GM19372 (cell line): ENCODE measurements at regions not wholly inside any gene's neighbourhood (a gene's known extent, or its start where the extent isn't known, plus 50 kb on each side); places are given as distances from the start of the nearest gene placed in this dataset.
"Not testable (repeated sequence)": the region's sequence is repeated elsewhere in the genome, so short reads cannot be mapped to it uniquely, and the experiment has no call there.

ENCODE experiments used
- ATAC-seq: cut with Tn5 transposase; IDR thresholded peaks from one replicate; pipeline ENCODE4 v1.9.1; 2021; ENCODE audit warnings: mild to moderate bottlenecking, low read depth, moderate library complexity; ENCODE audit not compliant: unreplicated experiment

DNA sequence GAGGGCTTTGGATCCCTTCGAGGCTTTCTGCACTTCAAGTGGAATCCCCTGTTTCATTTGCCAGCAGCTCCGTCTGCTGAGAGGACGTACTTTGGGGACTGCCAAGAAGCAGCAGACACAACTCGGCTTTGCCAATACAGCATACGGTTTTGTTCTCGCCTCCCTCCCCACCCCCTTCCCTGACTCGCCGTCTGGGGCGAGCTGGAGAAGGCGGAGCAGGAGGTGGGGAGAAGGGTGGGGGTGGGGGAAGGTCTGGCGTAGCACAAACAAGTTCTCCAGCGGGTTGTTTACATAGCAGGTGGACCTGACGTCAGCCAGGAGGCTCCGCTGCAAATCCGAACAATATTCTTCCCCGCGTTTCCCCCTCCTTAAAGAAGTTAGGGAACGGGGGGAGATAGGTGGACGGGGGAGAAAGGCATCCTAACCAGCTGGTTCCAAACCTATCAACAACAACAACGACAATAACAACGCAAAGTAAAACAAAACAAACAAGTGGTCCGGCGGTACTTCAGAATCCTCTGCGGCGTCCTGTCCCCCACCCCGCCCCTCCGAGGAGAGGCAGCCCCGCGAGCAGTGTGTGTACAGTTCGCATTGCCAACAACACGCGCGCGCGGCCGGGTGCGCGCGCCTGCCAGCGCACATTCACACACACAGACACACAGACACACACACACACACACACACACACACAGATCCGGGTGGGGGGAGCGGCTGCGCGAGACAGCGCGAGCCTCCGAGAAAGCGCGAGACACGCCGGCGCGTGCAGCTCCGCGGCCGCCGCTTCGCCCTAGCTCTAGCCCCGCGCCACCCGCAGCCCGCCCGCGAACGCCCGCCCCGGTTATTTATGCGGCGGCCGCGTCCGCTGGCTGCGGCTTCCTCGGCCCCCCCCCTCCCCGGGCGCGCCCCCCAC is 167.0 kb upstream of the PPP1R3A start:
- ATAC-seq, result peak; percentile 37

DNA sequence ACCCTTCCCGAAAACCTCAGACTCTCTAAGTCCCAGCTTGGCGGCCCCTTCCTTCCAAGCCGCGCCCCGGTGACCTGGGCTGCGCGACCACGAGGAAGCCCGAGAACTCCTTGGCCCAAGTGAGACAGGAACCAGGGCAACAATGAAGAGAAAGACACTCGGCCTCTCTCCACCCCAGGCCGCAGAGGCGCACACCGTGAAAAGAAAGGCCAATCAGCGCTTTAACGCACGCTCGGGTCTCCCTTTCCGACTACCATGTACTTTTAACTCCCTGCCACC is 166.4 kb upstream of the PPP1R3A start:
- peak; percentile 34 for ATAC-seq

DNA sequence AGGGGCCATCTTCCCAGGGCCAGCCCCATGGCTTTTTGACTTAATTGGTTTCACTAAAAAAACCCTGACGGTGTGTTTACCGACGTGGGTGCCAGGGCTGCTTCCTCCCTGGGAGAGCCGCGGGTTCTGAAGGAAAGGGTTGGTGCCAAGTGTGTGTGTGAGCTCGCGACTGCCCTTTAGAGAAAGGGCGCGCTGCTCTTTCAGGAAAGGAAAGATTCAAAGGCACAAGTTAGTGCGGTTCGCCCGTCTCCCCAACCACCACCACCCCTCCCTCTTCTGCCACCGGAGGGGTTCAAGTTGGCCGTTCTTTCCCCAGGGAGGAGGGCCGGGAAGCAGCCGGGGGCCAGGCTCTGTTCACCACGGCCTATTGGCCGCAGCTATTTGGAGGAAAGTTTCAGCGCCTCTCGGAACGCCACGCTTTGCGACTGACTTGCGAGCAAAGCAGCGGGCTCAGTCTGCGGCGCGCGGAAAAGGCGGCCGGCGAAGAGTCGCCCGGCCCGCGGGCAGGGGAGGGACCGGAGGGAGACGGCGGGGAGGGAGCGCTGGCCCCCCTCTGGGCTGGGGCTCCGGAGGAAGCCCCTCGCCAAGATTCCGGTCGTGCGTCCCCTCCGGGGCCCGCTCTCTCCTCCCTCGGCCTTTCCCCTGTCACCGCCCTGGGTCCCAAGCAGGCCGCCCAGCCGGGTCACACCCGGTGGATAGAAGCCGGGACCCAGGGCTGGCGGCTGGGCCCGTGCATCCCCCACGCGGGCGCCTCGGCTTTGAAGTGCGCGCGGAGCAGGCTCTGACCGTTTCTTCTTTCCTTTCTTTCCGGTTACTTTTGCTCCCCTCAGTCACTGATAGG is 165.9 kb upstream of the PPP1R3A start:
- peak; percentile 19 for ATAC-seq

DNA sequence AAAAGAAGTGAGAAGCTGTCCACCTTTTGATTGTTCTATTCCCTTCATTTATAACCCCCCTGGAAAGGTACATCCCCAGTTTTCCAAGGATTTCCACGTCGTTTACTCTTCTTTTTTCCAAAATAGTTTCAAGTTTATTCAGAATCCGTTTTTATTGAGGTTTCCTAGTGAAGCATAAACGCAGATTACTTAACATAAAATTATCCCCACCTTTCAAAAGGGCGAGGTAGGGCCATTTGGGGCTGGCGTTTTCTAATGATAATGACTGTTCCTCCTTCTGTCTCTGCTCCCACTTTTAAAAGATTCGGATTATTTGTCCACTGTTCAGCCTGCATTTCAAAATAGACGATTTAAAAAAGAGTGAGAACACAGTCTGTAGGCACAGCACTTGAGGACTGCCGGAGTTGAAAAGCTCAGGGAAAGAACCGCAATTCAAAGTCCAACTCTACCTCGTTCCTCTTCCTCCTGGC is 165.2 kb upstream of the PPP1R3A start:
- ATAC-seq, result no peak

DNA sequence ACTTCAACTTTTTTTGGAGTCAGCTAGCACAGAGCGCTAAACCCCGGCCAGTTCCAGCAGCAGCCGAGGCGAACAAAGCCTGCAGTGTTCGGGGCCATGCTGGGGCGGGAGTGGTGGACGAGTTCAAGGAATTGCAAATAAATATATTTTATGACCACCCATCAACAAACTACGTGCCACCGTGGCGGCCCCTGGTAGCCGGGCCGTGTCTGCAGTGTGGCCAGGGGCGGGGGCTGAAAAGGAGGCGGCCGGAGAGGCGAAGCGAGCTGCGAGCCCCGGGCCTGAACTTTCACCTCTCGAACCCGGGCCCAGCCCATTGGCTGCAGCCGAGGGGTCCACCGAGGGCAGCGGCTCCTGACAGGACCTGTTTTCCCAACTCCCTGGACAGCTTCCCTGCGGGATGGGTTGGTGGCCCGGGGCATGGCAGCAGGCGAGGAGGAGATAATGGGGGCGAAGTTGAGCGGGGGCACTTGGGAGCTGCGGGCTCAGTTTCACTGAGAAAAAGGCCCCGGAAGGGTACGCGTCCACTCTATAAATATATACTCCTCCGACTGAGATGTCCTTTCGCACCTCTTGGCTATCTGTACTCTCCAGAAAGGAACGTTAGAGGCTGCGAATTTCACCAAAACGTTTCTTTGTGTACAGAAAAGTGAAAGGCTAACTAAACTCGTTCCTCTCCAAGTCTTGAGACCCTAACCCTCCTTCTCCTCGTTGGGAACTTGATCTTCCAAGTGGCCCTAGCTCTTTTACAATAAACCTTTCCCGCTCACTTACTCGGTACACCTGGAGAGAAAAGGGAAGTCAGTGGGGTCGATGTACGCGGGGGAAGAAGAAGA is 164.6 kb upstream of the PPP1R3A start:
- ATAC-seq, result no peak

DNA sequence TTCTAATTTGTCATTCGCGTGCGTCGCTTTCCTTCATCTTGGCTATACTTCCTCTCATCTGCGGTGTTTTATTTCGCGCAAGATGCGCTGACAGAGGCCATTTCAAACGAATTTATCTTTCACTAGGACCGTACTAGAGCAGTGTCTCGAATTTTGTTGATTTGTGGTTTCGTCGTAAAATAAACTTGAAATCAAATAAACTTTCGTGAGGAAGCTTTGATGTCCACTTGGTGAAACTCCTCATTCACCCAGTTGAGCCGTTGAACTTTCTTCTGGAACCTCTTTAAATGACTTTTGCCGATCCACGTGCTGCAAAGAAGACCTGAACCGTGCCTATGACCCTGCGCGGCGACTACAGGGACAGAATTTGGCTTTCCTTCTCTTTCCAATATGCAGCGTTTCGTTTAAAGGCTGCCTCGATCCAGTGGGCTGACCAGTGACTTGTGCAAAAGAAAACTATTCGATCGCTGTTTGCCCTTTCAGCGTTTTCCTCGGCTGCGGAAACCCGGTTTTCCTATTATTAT is 163.9 kb upstream of the PPP1R3A start:
- ATAC-seq, result no peak

DNA sequence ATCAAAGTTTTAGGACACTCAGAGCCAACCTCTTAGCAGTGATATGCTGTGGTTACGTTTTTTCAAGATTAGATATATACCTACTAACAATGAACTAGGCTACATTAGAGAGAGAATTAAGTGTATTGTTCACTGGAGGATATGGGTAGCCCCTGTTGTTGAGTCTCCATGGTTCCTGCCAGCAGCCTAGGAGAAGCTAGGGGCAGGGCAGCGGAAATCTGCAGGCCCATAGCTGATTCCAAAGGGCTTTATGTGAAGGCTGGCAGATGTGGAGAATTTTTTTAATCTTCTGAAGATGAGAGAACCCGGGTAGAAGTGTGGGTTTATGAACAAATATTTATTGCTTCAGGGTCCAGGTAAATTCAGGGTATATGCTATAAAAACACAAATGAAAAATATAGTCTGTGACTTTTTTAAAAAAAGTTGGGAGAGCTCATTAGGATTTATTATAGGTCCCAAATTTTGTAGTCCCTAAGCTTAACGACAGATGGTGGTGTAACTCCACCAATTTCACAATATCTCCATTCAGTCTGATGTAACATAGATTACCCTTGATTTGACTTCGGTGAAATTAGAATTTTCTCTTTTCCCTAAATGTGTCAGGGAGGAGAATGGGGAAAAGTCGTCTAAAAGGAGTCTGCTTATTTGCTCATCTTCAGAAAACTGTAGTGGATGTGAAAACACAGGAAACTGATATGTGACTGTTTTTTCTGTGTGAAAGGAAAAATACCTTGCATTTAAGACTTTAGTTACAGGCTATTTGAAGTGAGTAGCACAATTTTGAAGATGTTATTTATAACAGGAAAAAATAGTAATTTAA is 163.0 kb upstream of the PPP1R3A start:
- no peak for ATAC-seq

DNA sequence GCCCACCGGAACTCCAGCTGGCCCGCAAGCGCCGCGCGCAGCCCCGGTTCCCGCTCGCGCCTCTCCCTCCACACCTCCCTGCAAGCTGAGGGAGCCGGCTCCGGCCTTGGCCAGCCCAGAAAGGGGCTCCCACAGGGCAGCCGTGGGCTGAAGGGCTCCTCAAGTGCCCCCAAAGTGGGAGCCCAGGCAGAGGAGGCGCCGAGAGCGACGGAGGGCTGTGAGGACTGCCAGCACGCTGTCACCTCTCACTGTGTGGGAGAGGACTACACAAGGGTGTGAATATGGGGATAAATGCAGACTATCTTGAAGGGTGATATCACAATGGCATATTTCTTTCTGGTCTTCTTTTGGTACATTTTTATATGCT is 158.3 kb upstream of the PPP1R3A start:
- not testable (repeated sequence) for ATAC-seq

DNA sequence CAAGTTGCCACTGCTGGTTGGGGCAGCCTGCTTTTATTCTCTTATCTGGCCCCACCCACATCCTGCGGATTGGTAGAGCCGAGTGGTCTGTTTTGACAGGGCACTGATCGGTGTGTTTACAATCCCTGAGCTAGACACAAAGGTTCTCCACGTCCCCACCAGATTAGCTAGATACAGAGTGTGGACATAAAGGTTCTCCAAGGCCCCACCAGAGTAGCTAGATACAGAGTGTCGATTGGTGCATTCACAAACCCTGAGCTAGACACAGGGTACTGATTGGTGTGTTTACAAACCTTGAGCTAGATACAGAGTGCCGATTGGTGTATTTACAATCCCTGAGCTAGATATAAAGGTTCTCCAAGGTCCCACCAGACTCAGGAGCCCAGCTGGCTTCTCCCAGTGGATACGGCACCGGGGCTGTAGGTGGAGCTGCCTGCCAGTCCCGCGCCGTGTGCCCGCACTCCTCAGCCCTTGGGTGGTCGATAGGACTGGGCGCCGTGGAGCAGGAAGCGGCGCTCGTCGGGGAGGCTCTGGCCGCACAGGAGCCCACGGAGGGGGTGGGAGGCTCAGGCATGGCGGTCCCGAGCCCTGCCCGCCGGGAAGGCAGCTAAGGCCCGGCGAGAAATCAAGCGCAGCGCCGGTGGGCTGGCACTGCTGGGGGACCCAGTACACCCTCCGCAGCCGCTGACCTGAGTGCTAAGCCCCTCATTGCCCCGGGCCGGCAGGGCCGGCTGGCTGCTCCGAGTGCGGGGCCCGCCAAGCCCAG is 157.8 kb upstream of the PPP1R3A start:
- not testable (repeated sequence) for ATAC-seq

DNA sequence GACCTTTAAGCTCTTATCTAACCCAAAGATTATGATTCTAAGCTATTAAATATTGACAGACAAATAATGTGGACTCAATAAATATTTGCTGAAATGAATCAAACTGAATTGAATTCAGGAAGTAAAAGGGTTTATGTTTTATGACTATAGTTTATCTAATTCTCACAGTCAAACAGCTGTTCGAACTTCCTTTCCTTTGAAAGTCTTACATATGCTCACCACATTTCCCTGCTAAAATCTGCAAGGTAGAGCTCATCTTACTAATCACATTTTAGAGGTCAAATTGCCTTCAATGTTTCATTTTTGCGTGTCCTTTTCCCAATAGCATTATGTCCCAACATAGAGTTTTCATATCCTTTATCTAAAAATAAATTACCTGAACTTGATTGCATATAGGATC is 154.9 kb upstream of the PPP1R3A start:
- ATAC-seq, result no peak

DNA sequence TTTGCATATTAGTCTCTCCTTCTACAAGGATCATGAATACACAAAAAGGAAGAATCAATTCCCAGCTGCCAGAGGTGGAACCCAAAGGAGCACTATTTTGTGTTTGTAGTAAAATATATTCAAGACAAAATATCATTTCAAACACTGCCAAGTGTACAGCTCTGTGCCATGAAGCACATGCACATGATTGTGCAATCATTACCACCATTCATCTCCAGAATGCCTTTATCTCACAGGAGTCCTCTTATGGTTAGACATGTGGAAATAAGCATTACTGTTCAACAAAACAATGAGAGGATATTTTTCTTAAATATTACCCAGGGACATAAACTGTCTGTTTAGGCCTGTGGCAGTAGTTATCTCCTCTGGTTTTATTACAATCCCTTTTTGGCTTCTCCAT is 151.4 kb upstream of the PPP1R3A start:
- ATAC-seq, result no peak

DNA sequence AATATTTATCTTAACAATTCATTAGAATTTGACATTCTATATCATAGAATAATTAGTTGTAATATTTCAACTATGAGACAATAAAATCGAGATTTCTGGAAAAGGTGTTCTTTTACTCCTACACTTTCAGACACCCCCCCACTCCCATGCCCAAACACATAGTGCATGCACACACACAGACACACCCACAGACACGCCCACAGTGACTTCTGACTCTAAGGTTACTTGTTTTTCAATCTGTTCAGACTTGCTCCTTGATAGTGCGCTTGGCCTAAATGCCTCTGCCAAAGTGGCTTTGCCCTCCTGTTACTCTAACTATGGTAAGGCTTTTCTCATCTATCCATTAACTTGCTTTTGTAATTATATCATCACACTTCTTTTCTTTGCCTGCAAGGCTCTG is 144.0 kb upstream of the PPP1R3A start:
- ATAC-seq, result no peak

DNA sequence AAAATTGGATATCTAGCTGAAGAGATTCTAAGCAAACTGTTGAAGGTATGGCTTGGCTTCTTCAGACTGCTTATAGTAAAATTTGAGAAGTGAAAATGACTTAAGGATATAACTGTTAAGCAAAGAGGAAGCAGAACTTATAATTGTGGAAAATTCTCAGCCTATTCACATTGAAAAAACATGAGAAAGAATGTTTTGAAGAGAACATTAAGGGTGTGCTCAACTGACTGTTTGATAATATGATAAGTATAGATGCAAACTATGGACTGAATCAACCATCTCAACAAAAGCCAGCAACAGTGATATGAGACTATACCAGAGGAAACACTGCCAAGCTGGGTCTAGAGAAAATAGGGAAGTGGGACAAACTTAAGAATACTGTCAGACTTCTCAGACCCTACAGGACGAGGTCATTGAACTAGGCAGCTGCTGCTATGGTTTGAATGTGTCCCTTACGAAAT is 133.1 kb upstream of the PPP1R3A start:
- ATAC-seq, result peak; percentile 84

DNA sequence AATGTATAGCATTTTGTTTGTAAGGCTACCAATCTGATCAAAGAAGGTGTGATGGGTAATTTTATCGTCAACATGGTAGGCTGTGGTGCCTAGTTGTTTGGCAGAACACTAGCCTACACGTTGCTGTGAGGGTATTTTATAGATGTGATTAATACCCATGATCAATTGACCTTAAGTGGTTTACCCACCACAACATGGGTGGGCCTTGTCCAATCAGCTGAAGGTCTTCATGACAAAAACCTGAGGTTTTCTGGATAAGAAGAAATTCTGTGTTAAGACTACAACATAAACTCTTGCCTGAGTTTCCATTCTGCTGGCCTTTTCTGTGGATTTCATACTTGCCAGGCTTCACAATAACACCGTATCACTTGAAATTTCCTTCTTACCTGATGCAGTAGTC is 131.8 kb upstream of the PPP1R3A start:
- no peak for ATAC-seq

DNA sequence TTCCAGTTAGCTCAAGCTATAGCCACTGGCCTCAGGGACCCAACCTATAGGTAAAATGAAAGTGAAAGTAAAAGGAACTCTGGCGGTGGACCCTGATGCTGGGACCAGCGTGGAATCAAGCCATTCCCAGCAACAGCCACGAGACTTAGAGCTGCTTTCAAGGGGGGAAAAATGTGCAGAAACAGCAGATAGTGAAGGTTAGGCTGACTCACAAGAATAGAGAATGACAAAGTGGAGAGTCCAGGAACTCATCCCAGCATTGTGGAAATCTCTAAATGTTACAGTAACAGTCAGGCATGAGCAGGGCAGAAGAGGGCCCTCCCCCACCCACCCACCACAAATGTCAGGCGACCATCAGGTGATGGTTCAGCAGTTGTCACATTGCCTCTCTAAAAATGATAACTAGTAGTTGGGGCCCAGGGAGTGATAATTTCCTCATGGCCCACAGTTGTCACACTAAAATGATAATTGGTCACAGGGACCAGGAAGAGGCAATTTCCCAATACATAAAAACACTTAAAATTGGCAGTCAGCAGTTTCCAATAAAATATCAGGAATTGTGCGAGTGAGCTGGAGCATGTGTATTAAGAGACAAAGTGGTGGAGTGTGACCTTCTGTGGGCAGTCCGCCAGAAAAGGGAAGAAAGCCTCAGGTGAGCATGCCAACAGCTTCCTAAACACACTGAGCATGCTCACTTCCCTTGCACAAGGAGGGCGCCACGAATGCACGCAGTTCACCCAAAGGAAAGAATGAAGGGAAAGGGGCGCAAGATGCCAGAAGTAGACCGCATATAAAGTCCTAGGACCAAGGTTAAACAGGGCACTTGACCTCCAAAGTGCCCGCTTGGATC is 129.8 kb upstream of the PPP1R3A start:
- ATAC-seq, result no peak

DNA sequence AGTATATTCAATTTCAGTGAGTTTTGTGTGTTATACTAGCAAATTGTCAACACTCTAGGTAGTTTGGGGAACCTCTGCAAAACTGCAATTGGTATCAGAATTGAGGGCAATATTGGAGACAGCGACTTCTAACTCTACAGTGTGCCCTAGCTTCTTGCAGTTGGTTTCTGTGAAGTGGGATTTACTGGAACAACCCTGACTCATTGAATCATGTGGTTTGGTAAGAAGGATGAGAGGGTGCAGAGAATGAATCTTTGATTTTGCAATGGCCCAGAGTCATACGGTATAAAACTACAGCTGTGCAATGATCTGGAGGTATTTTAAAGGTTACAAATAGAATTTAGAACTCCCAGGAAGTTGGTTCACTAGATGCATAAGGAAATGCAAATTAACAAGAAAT is 129.1 kb upstream of the PPP1R3A start:
- no peak for ATAC-seq

DNA sequence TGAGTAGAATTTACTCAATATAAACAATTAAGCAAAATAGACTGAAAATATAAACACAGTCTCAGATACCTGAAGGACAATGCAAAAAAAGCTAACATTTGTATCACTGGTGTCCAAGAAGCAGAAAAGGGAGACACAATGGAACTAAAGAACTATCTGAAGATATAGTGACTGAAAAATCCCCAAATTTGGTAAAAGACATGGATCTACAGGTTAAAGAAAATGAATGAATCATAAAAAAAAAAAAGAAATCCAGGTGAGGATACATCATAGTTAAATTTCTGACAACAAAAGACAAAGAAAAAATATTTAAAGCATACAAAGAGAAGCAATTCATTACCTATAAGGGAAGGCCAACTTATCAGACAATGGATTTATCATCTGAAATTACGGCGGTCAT is 114.7 kb upstream of the PPP1R3A start:
- ATAC-seq, result no peak

DNA sequence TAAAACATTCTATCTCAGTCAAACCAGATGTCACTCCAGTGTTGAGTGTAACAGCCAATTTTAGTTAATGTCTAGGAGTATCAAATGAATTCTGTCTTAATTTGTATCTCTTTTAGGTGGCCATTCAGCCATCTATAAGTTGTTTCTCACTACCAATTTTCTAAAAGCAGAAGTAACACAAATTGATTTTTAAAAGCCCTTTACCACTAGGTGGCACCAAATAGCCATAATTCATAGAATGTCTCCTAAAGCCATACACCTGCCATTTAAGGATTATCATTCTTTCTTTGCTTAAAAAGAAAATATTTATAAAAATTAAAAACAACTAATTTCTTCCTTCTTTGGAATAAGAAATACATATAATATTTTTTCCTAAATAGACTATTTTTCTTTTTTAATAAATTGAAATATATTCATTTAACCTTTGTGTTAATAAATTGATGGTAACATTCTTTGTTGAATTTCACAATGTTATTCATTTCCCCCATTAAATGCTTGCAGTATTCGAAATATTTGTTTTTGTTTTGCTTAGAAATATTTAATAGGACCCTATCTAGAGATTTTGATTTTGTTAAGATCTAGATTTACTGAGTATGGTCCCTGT is 107.8 kb upstream of the PPP1R3A start:
- no peak for ATAC-seq
